ENCODE measurements at regions not wholly inside any gene's neighbourhood (a gene's known extent, or its start where the extent isn't known, plus 50 kb on each side); places are given as distances from the start of the nearest gene placed in this dataset.
"Not testable (repeated sequence)": the region's sequence is repeated elsewhere in the genome, so short reads cannot be mapped to it uniquely, and the experiment has no call there.

DNA sequence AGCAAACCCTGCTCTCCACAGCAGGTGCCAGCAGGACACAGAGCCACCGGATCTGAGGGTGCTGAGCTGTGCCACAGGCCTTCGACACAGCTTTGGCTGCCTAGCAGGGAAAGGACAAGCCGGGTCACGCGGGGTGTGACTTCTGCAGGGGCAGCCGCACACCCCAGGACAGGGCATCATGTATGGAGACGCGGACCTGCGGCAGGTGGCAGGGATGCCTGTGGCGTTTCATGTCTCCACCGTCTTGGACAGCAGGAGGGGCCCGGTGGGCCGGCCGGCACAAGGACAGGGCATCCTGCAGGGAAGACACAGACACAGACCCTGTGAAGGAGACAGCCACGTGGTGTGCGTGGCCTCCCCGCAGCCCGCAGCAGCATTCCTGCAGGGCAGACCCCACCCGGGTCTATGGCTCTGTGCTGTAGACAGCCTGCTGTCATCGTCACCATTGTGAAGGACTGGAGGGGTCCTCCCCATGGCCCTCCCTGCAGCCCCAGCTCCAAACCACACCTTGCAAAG lies 109.2 kb downstream of the PDGFA start:
- DNase-seq = no peak

DNA sequence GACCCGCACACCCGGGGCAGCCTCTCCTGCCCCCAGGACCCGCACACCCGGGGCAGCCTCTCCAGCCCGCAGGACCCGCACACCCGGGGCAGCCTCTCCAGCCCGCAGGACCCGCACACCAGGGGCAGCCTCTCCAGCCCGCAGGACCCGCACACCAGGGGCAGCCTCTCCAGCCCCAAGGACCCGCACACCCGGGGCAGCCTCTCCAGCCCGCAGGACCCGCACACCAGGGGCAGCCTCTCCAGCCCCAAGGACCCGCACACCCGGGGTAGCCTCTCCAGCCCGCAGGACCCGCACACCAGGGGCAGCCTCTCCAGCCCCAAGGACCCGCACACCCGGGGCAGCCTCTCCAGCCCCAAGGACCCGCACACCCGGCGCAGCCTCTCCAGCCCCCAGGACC lies 108.5 kb downstream of the PDGFA start:
- DNase-seq = not testable (repeated sequence)

DNA sequence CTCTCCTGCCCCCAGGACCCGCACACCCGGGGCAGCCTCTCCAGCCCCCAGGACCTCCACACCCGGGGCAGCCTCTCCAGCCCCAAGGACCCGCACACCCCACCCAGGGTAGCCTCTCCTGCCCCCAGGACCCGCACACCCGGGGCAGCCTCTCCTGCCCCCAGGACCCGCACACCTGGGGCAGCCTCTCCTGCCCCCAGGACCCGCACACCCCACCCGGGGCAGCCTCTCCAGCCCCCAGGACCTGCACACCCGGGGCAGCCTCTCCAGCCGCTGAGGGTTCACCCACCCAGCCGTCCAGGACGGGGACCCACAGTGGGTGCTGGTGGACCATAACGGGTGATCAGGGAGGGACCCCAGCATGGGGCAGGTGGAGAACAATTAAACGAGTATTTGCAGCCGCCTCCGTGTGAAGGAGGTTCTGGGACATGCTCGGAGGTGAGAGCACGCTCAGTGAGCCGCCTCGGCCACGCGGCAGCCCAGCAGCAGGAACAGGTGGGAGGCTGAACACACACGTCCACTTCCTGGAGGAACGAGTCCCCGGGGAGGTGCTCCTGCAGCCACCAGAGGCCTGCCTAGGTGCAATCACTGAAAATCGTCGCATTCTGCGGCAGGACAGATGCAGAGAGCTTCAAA lies 107.9 kb downstream of the PDGFA start:
- DNase-seq = no peak

DNA sequence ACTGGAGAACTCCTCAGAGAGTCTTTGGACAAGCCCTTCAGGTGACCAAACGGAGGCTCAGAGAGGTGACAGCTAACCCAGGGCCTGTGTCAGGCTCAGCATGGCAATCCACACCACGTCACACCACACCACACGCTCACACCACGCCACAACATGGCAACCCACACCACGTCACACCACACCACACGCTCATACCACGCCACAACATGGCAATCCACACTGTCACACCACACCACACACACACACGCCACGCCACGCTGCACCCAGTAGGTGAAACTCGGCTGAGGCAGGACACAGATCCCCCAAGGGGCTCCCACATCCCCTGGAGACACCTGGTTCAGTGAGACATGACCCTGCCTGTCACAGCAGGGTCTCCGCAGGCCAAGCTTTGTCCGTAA lies 107.3 kb downstream of the PDGFA start:
- no peak for DNase-seq

DNA sequence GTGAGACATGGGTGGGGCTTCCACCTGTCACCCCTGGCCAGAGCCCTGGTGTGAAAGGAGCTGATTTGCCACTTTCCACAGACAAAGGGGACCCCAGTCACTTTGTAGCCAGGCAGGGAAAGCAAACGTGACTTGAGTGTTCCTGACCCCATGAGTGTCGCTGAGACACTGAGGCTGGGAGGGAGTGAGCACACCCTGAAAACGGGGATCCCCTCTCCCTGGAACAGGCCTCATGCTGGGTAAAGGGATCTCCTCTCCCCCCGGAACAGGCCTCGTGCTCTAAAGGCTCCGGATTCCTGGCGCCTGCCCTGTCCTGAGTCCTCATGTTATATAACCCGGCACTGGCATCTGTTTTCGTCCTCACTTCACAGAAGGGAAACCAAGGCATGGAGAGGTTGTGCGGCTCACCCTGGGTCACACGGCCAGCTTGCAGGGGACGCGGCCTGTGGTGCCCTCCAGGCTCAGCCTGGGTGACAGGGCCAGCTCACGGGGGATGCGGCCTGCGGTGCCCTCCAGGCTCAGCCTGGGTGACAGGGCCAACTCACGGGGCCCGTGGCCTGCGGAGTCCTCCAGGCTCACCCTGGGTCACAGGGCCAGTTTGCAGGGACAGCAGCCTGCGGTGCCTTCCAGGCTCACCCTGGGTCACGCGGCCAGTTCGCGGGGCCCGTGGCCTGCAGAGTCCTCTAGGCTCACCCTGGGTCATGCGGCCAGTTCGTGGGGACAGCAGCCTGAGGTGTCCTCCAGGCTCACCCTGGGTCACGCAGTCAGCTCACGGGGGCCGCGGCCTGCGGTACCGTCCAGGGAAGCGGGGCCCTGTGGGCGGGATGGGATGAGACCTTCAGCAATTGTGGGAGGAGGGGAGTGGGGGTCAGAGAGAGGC lies 104.7 kb downstream of the PDGFA start:
- no peak for DNase-seq

DNA sequence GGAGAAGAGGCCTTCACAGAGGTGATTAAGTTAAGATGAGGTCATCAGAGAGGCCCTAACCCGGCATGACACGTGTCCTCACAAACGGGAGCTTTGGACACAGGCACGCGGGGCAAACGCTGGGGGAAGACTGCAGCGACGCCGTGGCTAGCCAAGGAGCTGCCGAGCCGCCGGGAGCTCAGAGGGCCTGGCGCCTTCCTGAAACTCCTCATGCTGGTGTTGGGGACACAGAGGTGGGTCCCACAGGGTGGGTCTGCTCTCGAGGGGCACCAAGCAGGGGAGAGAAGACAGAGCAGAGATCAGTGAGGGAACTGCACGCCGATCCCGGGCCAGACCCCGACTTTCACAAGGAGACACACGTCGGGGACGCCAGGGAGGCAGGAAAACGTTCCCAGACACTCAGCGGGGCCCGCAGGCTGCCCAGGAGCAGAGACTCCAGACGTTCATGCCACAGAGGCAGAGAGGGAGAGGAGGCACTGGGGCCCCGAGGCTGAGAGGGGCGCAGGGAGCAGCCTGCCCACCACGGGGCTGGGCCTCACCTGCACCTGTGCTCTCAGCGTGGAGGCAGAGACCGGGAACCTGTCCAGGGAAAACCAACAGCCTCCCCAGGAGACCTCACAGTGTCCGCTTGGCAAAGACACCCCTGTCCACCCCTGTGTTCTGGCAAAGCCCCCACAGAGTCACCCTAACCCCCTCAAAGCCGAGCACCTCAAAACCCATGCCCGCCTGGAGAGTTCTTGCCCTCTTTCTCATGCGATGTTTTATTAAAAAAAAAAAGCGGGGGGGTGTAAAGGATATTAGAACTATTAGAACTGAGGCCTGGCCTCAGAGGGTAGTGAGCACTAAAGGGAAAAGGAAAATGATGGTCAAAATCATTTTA lies 103.8 kb downstream of the PDGFA start:
- DNase-seq = no peak

DNA sequence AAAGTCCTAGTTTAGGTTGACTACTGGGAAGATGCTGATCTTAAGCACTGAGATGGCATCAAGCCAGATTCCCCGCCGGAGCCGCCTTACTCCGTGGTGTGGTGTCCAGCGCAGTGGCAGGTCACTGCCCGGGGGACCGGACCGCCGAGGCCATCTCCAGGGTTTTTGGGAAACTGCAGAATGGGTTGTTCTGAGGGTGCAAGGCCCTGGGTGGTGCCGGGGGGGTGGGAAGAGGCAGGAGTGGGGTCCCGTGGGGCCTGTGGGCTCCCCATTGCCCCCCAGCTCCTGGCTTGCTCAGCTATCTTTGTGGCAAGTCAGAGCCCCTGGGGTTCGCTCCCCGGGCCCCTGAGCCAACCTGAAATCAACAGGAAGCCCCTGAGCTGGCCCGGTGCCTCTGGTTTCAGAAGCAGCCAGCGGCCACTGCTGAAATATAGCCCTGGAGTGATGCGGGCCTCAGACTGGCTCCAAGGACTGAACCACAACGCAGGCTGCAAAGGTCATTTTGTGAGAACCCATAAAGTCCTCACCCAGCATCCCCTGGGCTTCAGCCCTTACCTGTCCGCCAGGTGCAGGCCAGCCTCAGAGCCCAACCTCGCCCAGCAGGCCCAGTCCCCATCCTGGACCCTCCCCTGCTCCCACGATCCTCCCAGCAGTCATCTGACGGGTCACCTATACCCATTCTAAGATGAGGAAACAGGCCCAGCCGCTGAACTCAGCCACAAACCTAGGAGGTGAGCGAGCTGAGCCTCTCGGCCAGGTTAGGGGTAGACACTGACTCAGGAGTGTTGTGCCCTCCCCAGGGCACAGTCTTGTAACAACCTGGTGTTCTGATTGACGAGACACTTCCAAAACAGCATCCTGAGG lies 102.7 kb downstream of the PDGFA start:
- DNase-seq = no peak

DNA sequence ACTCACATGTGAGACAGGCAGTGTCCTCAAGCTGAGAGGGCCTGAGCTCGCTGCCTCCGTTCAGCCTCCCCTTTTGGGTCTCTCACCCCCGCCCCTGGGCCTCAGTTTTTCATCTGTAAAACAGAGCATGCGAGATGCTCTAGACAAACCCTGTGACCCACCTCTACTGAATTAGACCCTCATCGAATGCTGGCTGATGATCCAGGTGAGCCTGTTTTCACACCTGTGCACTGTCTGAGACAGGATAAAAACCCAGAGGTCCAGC lies 102.1 kb downstream of the PDGFA start:
- no peak for DNase-seq

DNA sequence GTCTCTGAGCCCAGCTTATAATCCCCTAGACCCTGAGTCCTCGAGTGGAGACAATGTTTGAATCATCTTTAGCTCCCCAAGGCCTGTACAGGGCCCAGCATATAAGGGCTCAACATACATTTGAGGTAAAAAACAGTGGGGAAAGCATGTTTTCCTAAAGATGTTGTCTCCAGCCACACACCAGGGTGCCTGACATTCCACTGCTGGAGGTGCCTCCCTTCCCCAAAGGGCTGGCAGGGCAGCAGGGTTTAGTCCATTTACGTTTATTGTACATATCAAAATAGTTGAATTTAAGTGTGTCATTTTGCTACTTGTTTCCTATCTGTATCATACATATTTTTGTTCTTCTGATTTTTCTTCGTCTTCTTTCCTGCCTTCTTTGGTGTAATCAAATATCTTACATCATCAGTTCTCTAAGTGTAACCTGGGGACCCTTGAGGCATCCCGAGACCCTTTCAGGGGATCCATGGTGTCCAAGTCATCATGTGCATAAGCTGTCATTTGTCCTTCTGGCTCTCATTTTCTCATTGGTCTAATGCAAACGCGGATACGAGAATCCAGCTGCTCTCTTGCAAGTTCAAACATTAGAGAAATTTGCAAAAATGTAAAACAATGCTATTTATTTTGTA lies 101.6 kb downstream of the PDGFA start:
- DNase-seq = no peak

DNA sequence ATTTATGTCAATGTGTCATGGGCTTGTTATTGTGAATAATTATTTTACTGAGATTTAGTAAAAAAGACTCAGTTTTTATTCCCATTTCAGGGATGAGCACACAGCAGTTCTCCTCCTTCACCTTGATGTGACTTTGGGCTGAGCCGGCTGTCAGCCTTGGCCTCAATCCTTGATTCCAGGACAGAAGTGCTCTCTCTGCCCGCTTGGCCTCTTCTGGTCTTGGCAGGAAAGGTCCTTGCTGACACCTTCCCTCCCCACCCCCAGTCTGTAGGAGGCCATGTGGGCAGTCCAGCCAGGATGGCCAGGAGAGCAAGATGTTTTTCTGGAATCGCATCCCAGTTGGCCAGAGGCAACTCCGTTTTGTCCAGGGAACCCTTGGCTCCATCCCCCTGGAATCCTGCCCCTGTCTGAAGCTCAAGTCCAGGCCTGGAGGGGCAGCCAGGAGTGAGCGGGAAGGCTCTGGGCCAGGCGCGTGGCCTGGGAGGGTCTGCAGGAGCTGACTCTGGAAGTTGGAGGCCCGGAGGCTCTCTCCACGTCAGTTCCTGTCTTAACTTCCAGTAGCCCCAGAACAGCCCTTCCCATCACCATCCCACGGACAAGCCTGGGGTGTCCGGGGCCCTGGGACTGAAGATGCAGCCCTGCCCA lies 100.9 kb downstream of the PDGFA start:
- DNase-seq = peak; percentile 54

DNA sequence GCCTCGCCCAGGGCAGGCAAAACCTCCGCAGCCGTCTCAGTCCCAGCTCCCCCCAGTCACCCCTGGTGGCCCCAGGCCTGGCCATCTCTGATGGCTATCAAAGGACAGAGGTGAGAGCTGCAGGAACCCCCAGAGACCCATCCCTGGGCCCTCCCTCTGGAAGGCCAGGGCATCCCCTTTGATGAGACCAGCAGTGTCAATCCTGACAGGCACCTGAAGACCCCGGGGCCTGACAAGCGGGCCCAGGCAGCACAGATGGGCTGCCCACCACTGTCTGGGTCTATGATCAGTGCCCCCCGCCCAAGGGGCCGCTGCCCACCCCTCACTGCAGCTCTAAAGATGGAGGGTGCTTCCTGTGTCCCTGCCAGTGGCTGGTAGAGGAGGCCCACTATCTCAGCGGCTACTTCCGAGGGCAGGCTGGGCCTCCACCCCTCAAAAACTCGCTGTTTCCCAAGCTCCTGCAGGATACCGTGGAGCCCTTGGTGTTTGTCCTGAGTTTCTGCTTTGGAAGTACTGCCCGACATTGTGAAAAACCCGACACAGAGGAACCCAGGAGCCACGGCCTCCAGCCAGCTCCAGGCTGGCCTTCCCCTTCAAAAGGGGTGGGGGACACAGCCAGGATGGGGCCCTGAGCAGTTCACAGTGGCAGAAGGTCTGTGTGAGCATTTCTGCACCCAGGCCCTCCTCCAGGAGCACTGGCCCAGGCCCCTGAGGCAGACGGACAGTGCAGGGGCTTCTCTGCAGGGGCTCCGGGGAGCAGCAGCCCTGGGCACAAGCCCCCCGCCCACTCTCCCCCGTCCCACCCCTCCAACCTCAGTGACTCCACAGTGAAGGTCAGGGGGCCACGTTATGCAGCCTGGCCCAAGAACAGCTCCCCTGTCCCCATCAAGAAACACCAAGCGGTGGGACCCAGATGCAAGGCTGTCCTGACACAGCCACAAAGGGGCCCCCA lies 99.2 kb downstream of the PDGFA start:
- DNase-seq = no peak

DNA sequence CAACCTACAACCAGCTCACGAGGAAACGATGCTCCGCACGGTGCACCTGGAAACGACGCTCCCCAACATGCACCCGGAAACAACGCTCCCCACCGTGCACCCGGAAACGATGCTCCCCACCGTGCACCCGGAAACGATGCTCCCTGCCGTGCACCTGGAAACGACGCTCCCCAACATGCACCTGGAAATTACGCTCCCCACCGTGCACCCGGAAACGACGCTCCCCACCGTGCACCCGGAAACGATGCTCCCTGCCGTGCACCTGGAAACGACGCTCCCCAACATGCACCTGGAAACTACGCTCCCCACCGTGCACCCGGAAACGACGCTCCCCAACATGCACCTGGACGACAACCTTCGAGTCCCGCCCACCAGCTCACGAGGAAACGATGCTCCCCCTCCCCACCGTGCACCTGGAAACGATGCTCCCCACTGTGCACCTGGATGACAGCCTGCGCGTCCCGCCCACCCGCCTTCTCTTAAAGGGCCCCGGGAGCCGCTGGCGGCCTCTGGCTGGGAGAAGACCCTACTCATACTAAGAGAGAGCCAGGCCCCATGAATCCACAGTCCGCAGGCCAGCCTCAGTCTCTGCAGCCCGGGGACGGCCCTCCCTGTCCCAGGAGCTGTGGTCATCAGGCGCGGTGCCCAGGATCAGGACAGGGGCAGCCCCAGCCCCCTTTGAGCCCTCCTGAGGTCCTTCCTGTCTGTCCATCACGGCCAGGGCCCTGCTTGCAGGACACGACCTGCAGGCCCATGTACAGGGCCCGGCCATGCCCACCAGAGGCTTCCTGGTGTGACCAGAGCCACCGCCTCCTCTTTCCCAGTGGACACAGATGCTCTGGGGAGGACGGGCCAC lies 98.3 kb downstream of the PDGFA start:
- no peak for DNase-seq

DNA sequence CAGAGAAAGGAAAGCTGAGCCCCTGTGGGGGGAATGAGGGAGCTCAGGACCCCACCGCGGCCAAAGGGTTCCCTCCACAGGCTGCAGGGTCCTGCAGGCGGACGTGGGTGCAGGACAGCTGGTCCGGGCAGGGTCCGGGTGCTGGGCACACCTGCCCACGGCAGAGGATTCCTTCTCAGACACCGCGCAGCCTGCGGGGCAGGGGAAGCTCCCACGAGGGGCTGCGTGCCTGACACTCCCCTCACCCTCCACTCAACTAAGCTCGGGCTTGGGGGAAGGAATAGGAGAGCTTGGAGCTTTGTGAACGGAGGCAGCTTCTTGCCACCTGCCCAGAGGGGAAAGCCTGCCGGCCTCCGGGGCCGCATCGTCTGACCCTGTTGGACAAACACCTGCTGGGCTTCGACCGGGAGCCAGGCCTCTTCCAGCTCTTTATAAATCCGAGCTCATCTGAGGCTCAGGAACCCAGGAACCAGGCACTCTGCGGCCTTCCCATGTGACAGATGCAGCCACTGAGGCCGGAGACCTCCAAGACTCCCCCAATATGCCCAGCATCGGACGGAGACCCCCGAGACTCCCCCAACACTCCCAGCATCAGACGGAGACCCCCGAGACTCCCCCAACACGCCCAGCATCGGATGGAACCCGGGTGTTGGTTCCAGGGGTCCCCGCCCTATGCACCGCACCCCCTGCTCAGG lies 97.3 kb downstream of the PDGFA start:
- no peak for DNase-seq

DNA sequence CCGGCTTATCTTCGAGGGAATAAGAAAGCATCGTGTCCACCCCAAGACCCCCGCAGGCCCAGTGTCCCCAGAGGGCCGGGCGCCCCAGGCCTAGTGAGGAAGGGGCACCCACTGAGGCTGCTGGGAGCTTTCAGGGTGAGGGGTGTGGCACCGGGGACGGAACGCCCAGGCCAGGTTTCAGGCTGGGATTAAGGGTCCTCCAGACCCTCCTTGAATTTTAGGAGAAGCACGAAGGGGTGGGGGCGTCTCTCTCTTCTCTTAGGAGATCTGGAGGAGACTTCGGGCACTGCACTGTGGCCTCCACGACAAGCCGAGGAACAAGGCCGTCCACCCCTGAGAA lies 96.8 kb downstream of the PDGFA start:
- no peak for DNase-seq

DNA sequence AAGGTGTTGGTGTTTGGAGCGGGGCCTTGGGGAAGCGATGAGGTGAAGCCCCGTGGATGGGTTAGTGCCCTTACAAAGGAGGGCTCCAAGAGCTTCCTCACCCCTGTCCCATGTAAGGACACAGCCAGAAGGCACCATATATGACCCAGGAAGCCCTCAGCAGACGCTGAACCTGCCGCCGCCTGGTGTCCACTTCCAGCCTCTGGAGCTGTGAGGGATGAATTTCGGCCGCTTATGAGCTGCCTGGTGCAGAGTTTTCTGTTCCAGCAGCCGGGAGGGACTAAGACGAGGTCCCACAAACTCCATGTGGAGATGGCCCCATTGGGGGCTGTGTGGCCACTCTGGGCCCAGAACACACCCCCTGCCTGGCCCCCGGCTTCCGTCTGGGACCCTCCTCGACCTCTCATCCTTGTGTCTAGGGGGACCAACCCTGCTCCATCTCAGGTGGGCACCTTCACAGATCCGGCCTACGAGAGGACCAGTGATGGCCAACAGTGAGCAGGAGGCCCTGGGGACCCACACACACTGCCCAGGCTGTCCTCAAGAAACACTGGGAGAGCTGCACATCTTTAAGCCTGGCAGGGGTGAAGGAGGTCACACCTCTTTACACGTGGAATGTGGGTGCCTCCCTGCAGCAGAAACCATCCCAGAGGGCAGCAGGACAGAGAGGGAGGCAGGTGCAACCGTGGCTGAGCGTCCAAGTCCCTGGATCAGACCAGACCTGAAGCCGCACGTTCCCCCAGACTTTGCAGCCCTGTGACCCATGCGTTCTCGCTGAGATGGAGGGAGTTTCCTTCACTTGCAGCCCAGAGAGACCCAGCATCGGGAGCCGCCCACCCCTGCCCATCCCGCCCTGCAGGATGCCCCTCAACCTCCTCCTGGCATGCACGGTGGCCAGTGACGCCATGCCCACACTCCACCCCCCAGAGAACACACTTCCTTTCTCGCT lies 96.1 kb downstream of the PDGFA start:
- no peak for DNase-seq

DNA sequence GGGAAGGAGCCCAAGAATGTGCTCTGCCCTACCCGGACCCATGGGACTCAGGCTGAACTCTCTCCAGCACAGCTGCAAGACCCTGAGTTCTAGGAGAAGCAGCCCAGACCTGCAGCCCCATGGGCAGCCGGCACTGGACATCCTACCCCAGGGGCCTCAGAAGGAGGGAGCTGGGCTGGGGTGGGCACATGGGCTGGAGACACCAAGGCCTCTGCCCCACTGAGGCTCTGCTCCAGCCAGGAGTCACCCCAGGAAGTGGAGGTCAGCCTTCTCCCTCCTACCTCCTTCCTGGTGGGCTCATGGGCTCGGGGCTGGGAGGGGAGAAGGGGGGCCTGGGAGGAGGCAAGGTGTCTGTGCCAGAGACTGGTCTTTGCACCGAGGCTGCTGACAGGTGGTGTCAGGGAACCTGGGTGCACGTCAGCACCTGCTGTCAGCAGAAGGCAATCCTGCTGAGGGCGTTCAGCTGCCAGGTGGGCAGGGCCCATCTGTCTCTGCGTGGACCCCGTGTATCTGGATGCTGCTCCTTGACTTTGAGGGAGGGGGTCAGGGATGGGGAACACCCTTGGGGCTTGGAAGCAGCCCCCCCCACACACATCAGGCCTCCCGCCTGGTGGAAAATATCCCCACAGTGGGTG lies 95.2 kb downstream of the PDGFA start:
- no peak for DNase-seq

All from midbrain (tissue), 1 donor.